GM12875 (cell line): ENCODE measurements at regions not wholly inside any gene's neighbourhood (a gene's known extent, or its start where the extent isn't known, plus 50 kb on each side); places are given as distances from the start of the nearest gene placed in this dataset.
"Not testable (repeated sequence)": the region's sequence is repeated elsewhere in the genome, so short reads cannot be mapped to it uniquely, and the experiment has no call there.

Experiments used
- H3K4me3 ChIP-seq: one replicate; pipeline ENCODE4 v1.5.1; 2011; ENCODE audit warnings: low read depth, low read length, control low read depth
- CTCF ChIP-seq: IDR thresholded peaks from 2 replicates; pipeline ENCODE4 v1.5.1; 2011; ENCODE audit warnings: low read depth, mild to moderate bottlenecking, control low read depth, inconsistent platforms, low read length, moderate library complexity, borderline replicate concordance; ENCODE audit not compliant: insufficient read depth

- TF ChIP-seq CTCF = no peak
- H3K4me3 ChIP-seq = no peak overlapping the region
Observed at GRCh38 chr6:13865141-13865540, 50.8 kb upstream of the MCUR1 start.

- not testable (repeated sequence) for H3K4me3 ChIP-seq
Observed at GRCh38 chr6:13864669-13865068, 50.3 kb upstream of the MCUR1 start.
